Lung (tissue), 11 donors: ENCODE measurements at regions not wholly inside any gene's neighbourhood (a gene's known extent, or its start where the extent isn't known, plus 50 kb on each side); places are given as distances from the start of the nearest gene placed in this dataset.

ENCODE experiments used
- ATAC-seq: fragments of 200-7000 bp; cut with Tn5 transposase; one replicate; pipeline ENCODE4 v1.9.1; 2020; ENCODE audit warnings: moderate number of reproducible peaks; ENCODE audit not compliant: insufficient read depth, low FRiP score
- DNase-seq, 3 donors: peaks; one replicate each; pipeline ENCODE4 v3.0.0-alpha.2; 2013 to 2017
- H3K27ac ChIP-seq, 2 donors: one replicate each; pipeline ENCODE4 v1.5.1; 2013; ENCODE audit warnings: mild to moderate bottlenecking in 2 of 2, moderate library complexity in 2 of 2, control low read depth in 1 of 2, inconsistent platforms in 1 of 2, low read depth in 1 of 2, low read length in 1 of 2
- H3K27me3 ChIP-seq, 3 donors: one replicate each; pipeline ENCODE4 v1.5.1; 2013; ENCODE audit warnings: low read length in 2 of 3; ENCODE audit not compliant: control insufficient read depth in 3 of 3, insufficient read depth in 3 of 3
- H3K36me3 ChIP-seq, 4 donors: one replicate each; pipeline ENCODE4 v1.5.1; 2013; ENCODE audit warnings: low read length in 4 of 4, mild to moderate bottlenecking in 1 of 4, moderate library complexity in 1 of 4; ENCODE audit not compliant: control insufficient read depth in 4 of 4, insufficient read depth in 4 of 4
- H3K4me1 ChIP-seq, 5 donors: one replicate each; pipeline ENCODE4 v1.5.1; 2013; ENCODE audit warnings: low read length in 5 of 5, mild to moderate bottlenecking in 2 of 5, moderate library complexity in 1 of 5; ENCODE audit not compliant: control insufficient read depth in 5 of 5, insufficient read depth in 5 of 5
- H3K4me3 ChIP-seq: one replicate; pipeline ENCODE4 v1.5.1; 2013; ENCODE audit warnings: mild to moderate bottlenecking, control low read depth, moderate library complexity
- H3K9ac ChIP-seq, 2 donors: one replicate each; pipeline ENCODE4 v1.5.1; 2013; ENCODE audit warnings: low read length in 2 of 2, control low read depth in 1 of 2; ENCODE audit not compliant: insufficient read depth in 1 of 2
- H3K9me3 ChIP-seq, 4 donors: one replicate each; pipeline ENCODE4 v1.5.1; 2013; ENCODE audit warnings: low read length in 3 of 4, mild to moderate bottlenecking in 1 of 4, moderate library complexity in 1 of 4; ENCODE audit not compliant: control insufficient read depth in 4 of 4, insufficient read depth in 3 of 4
- CTCF ChIP-seq: IDR thresholded peaks from 2 replicates; pipeline ENCODE4 v1.5.1; 2012; ENCODE audit warnings: mild to moderate bottlenecking; ENCODE audit errors: control extremely low read depth, extremely low read depth
- WGBS, 2 donors: extraction: QIAGEN DNeasy Blood & Tissue Kit; methylation state at CpG; one replicate each; pipeline ENCODE4 v1.1.7; 2013; 5-methylcytosine and 5-hydroxymethylcytosine counted together
- donor health status: control.
- donor health status: control.
- donor health status: Bipolar disorder and iron deficiency.
- donor health status: healthy.
- donor health status: DM: yes; HTN: yes; CAD: no.

- no peak for TF ChIP-seq CTCF
Observed at GRCh38 chr5:3221432-3221831, 374.2 kb upstream of the IRX1 start.

GRCh38 chr5:3220638-3221288 is 374.9 kb upstream of the IRX1 start:
- no peak overlapping the region for H3K27ac ChIP-seq
- H3K9me3 ChIP-seq, result peaks cover 0 to 2% (median 0%) of the 10 kb centered on the region in 4 donors
- DNase-seq (no peak), ATAC-seq (no peak)
- no peaks in the 10 kb centered on the region for H3K36me3 ChIP-seq
- H3K9ac ChIP-seq, result no peak overlapping the region
- H3K4me3 ChIP-seq, result no peak overlapping the region
- no peaks in the 10 kb centered on the region for H3K27me3 ChIP-seq
- 91 to 92% methylated on average over 31 of the region's 31 CpGs for WGBS, 2 donors
- TF ChIP-seq CTCF, result no peak
- no peaks in the 10 kb centered on the region for H3K4me1 ChIP-seq

More at GRCh38 chr5:3221432-3221831, 374.2 kb upstream of the IRX1 start:
- ATAC-seq (no peak), DNase-seq (no peak)
- Histone ChIP-seq H3K27ac (no peak overlapping the region), H3K9ac (no peak overlapping the region), H3K27me3 (no peaks in the 10 kb centered on the region), H3K9me3 (peaks cover 0 to 2% (median 0%) of the 10 kb centered on the region in 4 donors), H3K4me1 (no peaks in the 10 kb centered on the region), H3K36me3 (no peaks in the 10 kb centered on the region), H3K4me3 (no peak overlapping the region)
- WGBS, 2 donors, result 85 to 87% methylated on average over 9 of the region's 9 CpGs

- peaks cover 0 to 2% (median 0%) of the 10 kb centered on the region in 4 donors for H3K9me3 ChIP-seq
- no peaks in the 10 kb centered on the region for H3K27me3 ChIP-seq
- ATAC-seq (no peak), DNase-seq (no peak)
- 86 to 87% methylated on average over 13 of the region's 13 CpGs for WGBS, 2 donors
- H3K27ac ChIP-seq, result no peak overlapping the region
- TF ChIP-seq CTCF, result no peak
- H3K36me3 ChIP-seq, result no peaks in the 10 kb centered on the region
- H3K4me3 ChIP-seq, result no peak overlapping the region
- H3K9ac ChIP-seq, result no peak overlapping the region
- H3K4me1 ChIP-seq, result no peaks in the 10 kb centered on the region
Observed at GRCh38 chr5:3220201-3220600, 375.4 kb upstream of the IRX1 start.
